Fibroblast of peridontal ligament (primary cell): ENCODE measurements at regions not wholly inside any gene's neighbourhood (a gene's known extent, or its start where the extent isn't known, plus 50 kb on each side); places are given as distances from the start of the nearest gene placed in this dataset.

Experiments used
- DNase-seq: peaks from one replicate; pipeline ENCODE4 v3.0.0-alpha.2; 2010; ENCODE audit errors: extremely low read depth

- no peak for DNase-seq
Measured at GRCh38 chr2:144948205-144948855, 428.4 kb upstream of the ZEB2 start.

GRCh38 chr2:144947709-144948037 lies 427.8 kb upstream of the ZEB2 start:
- no peak for DNase-seq

GRCh38 chr2:144946263-144946662 lies 426.3 kb upstream of the ZEB2 start:
- DNase-seq = no peak

GRCh38 chr2:144944546-144945220 lies 424.8 kb upstream of the ZEB2 start:
- DNase-seq = no peak

- peak; percentile 74 for DNase-seq
Measured at GRCh38 chr2:144943986-144944385, 424.1 kb upstream of the ZEB2 start.

GRCh38 chr2:144943293-144943941 lies 423.5 kb upstream of the ZEB2 start:
- DNase-seq = no peak

- DNase-seq = peak; percentile 47
Measured at GRCh38 chr2:144942516-144943256, 422.8 kb upstream of the ZEB2 start.

- no peak for DNase-seq
Measured at GRCh38 chr2:144941743-144942488, 422.0 kb upstream of the ZEB2 start.

- no peak for DNase-seq
Measured at GRCh38 chr2:144939590-144939989, 419.7 kb upstream of the ZEB2 start.

- DNase-seq = peak; percentile 86
Measured at GRCh38 chr2:144937910-144938709, 418.2 kb upstream of the ZEB2 start.

GRCh38 chr2:144937066-144937465 lies 417.1 kb upstream of the ZEB2 start:
- no peak for DNase-seq

- DNase-seq = peak; percentile 85
Measured at GRCh38 chr2:144936442-144936841, 416.5 kb upstream of the ZEB2 start.

- no peak for DNase-seq
Measured at GRCh38 chr2:144935736-144936135, 415.8 kb upstream of the ZEB2 start.

GRCh38 chr2:144935191-144935590 lies 415.3 kb upstream of the ZEB2 start:
- DNase-seq = no peak

- DNase-seq = no peak
Measured at GRCh38 chr2:144931960-144932359, 412.0 kb upstream of the ZEB2 start.

GRCh38 chr2:144931480-144931879 lies 411.6 kb upstream of the ZEB2 start:
- DNase-seq = no peak

- DNase-seq = no peak
Measured at GRCh38 chr2:144927429-144927828, 407.5 kb upstream of the ZEB2 start.

- DNase-seq = no peak
Measured at GRCh38 chr2:144925886-144926285, 406.0 kb upstream of the ZEB2 start.

- DNase-seq = no peak
Measured at GRCh38 chr2:144924827-144925226, 404.9 kb upstream of the ZEB2 start.

- no peak for DNase-seq
Measured at GRCh38 chr2:144922519-144922918, 402.6 kb upstream of the ZEB2 start.
